ENCODE measurements at regions not wholly inside any gene's neighbourhood (a gene's known extent, or its start where the extent isn't known, plus 50 kb on each side); places are given as distances from the start of the nearest gene placed in this dataset.

- no peak for DNase-seq
These were observed 264.3 kb downstream of the TXNL1 start for GRCh38 chr18:56374007-56374655.

- no peak for DNase-seq
These were observed 264.8 kb downstream of the TXNL1 start for GRCh38 chr18:56373601-56374000.

GRCh38 chr18:56368066-56368465 lies 270.3 kb downstream of the TXNL1 start:
- no peak for DNase-seq

- DNase-seq: no peak
These were observed 279.6 kb downstream of the TXNL1 start for GRCh38 chr18:56358608-56359280.

GRCh38 chr18:56353663-56354260 lies 284.6 kb downstream of the TXNL1 start:
- no peak for DNase-seq

- DNase-seq: no peak
These were observed 286.4 kb downstream of the TXNL1 start for GRCh38 chr18:56351911-56352500.

GRCh38 chr18:56337507-56337906 lies 300.9 kb downstream of the TXNL1 start:
- DNase-seq: no peak

GRCh38 chr18:56333839-56334238 lies 304.6 kb downstream of the TXNL1 start:
- no peak for DNase-seq

- no peak for DNase-seq
These were observed 305.2 kb downstream of the TXNL1 start for GRCh38 chr18:56333146-56333545.

- no peak for DNase-seq
These were observed 306.0 kb downstream of the TXNL1 start for GRCh38 chr18:56332371-56332770.

GRCh38 chr18:56330366-56331110 lies 307.9 kb downstream of the TXNL1 start:
- DNase-seq: no peak

GRCh38 chr18:56329536-56329935 lies 308.9 kb downstream of the TXNL1 start:
- DNase-seq: no peak

- DNase-seq: no peak
These were observed 311.1 kb downstream of the TXNL1 start for GRCh38 chr18:56327191-56327885.

- no peak for DNase-seq
These were observed 311.9 kb downstream of the TXNL1 start for GRCh38 chr18:56326336-56327072.

- no peak for DNase-seq
These were observed 314.7 kb downstream of the TXNL1 start for GRCh38 chr18:56323673-56324072.

- DNase-seq: no peak
These were observed 316.0 kb downstream of the TXNL1 start for GRCh38 chr18:56322406-56322805.

GRCh38 chr18:56321470-56321869 lies 316.9 kb downstream of the TXNL1 start:
- DNase-seq: no peak

- DNase-seq: no peak
These were observed 318.4 kb downstream of the TXNL1 start for GRCh38 chr18:56319953-56320352.

- DNase-seq: no peak
These were observed 321.7 kb downstream of the TXNL1 start for GRCh38 chr18:56316727-56317126.

- DNase-seq: no peak
These were observed 323.0 kb downstream of the TXNL1 start for GRCh38 chr18:56315363-56315762.

GRCh38 chr18:56314396-56314795 lies 324.0 kb downstream of the TXNL1 start:
- no peak for DNase-seq
